ENCODE measurements at regions not wholly inside any gene's neighbourhood (a gene's known extent, or its start where the extent isn't known, plus 50 kb on each side); places are given as distances from the start of the nearest gene placed in this dataset.

DNA sequence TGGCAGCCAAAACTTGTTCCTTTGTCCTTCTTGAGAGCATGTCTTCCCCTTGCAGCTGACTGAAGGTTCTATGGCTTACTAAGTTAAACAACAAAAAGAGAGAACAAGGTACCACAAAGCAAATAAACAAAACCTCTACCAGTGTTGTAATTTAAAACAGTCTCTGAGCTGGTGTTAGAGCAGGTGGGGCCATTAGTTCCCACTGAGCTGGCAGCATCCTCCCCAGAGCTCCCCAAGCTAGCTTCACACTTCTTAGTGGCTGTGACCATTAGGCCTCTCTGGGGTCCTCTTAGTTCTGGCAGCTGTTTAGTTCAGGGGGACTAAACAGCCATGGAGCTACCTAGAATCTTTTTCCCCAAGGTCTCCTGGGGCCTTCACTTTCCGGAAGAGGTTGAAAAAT lies 128.6 kb upstream of the ELL2 start:
- TF ChIP-seq, protein P1, sequence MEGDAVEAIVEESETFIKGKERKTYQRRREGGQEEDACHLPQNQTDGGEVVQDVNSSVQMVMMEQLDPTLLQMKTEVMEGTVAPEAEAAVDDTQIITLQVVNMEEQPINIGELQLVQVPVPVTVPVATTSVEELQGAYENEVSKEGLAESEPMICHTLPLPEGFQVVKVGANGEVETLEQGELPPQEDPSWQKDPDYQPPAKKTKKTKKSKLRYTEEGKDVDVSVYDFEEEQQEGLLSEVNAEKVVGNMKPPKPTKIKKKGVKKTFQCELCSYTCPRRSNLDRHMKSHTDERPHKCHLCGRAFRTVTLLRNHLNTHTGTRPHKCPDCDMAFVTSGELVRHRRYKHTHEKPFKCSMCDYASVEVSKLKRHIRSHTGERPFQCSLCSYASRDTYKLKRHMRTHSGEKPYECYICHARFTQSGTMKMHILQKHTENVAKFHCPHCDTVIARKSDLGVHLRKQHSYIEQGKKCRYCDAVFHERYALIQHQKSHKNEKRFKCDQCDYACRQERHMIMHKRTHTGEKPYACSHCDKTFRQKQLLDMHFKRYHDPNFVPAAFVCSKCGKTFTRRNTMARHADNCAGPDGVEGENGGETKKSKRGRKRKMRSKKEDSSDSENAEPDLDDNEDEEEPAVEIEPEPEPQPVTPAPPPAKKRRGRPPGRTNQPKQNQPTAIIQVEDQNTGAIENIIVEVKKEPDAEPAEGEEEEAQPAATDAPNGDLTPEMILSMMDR (IDR thresholded peaks at IDR 0.05), result no peak
- no peak for TF ChIP-seq POLR2A (IDR thresholded peaks at IDR 0.05)
